Astrocyte of the spinal cord (primary cell): ENCODE measurements at regions not wholly inside any gene's neighbourhood (a gene's known extent, or its start where the extent isn't known, plus 50 kb on each side); places are given as distances from the start of the nearest gene placed in this dataset.

Source experiments
- DNase-seq: peaks from one replicate; pipeline ENCODE4 v3.0.0; 2011; ENCODE audit warnings: low read depth, low spot score
- H3K4me3 ChIP-seq: 2 replicates; pipeline ENCODE4 v1.5.1; 2011; ENCODE audit warnings: low read depth, mild to moderate bottlenecking, low read length, moderate library complexity
- CTCF ChIP-seq: IDR thresholded peaks from 2 replicates; pipeline ENCODE4 v1.5.1; 2012; ENCODE audit warnings: low read depth, mild to moderate bottlenecking, low read length, inconsistent platforms
- in situ Hi-C: cut with HindIII; loops from 2 replicates; pipeline ENCODE4 v1.10.0; 2017; ENCODE audit warnings: low sequenced_read_pairs

DNA sequence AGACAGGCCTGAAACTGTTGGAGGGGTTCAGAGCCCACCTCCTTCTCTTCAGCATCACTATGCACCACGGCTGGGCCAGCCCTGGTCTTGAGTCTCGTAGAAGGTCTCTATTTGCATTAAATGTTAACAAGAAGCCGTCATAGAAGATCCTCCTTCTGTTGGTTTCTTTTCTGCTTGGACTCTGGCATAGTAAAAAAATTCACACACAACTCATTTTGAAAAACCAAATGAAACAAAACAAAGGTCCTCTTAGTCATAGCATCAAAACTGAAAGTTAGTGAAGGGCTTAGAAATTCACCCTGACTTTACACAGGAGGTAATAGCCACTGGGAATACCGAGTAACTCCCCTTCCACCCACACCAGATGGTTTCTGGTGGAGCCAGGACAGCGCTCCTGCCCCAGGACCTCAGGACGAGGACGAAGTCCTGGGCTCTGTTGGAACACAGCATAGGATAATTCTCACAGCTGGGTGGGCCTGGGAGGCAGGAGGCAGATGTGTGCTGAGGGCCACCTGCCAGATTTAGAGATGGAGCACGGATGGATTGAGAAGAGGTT lies 248.4 kb upstream of the KLF6 start:
- peak; percentile 29 for DNase-seq

GRCh38 chr10:4029866-4030265 lies 244.9 kb upstream of the KLF6 start:
- no peak for TF ChIP-seq CTCF
- in situ Hi-C loops = no loop called here
- H3K4me3 ChIP-seq = no peak overlapping the region
- DNase-seq = no peak

More for the DNA sequence above, 248.4 kb upstream of the KLF6 start:
- no peak overlapping the region for H3K4me3 ChIP-seq
- no peak for TF ChIP-seq CTCF
- in situ Hi-C loops = no loop called here

DNA sequence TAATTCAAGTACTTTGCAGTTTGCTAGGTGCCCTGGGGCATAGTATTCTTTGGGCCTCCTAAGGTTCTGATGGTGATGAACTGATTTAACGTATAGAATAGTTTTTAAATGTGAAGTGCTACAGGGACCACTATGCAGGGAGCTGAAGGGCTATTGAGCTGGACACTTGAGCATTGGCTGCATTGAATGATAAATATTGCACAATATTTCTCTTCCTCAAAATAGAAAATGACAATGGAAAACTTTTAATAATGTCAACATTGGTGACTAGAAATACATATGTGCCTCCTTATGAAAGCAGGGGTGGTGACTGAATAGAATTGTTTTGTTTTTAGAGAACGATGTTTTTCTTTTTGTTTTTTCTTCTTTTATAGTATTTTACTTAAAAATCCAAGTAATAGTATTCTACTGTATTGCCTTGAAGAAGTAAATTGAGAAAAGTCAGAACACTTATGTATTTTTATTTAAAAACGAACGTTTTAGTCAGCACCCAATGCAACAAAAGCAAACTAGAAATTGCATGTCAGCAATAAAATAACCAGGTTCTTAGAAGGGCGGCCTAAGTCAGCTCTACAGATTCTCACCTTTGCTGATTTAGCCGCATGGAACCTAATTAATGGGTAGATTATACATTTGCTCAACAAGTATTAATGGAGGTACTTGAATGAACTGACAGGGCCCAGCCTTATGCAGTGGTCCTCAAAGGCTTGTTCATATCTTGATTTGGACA lies 244.0 kb upstream of the KLF6 start:
- TF ChIP-seq CTCF = no peak
- H3K4me3 ChIP-seq = no peak overlapping the region
- DNase-seq = no peak
- in situ Hi-C loops = no loop called here

GRCh38 chr10:4028027-4028471 lies 243.0 kb upstream of the KLF6 start:
- in situ Hi-C loops = no loop called here
- no peak for TF ChIP-seq CTCF
- H3K4me3 ChIP-seq = no peak overlapping the region
- no peak for DNase-seq

- no peak for DNase-seq
- in situ Hi-C loops = no loop called here
- no peak for TF ChIP-seq CTCF
- no peak overlapping the region for H3K4me3 ChIP-seq
These were observed 240.3 kb upstream of the KLF6 start for GRCh38 chr10:4025339-4025738.

DNA sequence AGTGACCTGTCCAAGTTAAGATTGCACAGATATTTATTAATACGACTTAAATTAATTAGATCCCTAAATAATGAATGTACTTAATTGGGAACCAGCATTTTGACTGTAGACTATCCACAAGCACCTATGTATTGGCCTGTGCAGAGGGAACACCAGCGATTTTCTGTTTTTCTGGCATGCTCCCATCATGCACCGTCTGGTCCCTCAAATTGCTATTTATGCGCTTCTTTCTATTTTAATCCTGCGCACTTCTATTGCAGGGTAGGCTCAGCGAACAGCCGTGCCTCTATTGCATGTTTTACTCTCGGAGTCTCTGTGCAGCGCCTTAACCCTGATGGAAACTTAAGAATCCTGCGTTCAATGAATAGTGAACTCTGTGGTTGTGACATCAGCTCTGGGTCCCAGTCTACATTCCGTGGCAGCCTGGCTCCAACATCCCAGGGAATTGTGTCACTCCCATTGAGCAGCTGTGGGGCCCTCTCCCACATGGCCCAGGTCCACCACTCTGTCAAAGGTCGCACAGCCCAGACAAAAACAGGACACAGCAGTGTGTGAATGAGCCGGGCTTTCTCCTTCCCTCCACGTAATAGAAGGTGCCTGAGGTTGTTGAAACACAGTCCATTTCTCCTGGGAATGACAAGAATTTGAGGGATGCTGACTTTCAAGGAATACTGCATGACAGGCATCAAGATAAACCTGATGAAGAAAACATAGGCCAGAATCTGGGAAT lies 239.7 kb upstream of the KLF6 start:
- H3K4me3 ChIP-seq = no peak overlapping the region
- TF ChIP-seq CTCF = no peak
- in situ Hi-C loops = no loop called here
- no peak for DNase-seq
